HG03280 (cell line): ENCODE measurements at regions not wholly inside any gene's neighbourhood (a gene's known extent, or its start where the extent isn't known, plus 50 kb on each side); places are given as distances from the start of the nearest gene placed in this dataset.

Experiments
- ATAC-seq: cut with Tn5 transposase; IDR thresholded peaks from one replicate; pipeline ENCODE4 v1.9.1; 2021; ENCODE audit warnings: mild to moderate bottlenecking, moderate library complexity; ENCODE audit not compliant: unreplicated experiment

DNA sequence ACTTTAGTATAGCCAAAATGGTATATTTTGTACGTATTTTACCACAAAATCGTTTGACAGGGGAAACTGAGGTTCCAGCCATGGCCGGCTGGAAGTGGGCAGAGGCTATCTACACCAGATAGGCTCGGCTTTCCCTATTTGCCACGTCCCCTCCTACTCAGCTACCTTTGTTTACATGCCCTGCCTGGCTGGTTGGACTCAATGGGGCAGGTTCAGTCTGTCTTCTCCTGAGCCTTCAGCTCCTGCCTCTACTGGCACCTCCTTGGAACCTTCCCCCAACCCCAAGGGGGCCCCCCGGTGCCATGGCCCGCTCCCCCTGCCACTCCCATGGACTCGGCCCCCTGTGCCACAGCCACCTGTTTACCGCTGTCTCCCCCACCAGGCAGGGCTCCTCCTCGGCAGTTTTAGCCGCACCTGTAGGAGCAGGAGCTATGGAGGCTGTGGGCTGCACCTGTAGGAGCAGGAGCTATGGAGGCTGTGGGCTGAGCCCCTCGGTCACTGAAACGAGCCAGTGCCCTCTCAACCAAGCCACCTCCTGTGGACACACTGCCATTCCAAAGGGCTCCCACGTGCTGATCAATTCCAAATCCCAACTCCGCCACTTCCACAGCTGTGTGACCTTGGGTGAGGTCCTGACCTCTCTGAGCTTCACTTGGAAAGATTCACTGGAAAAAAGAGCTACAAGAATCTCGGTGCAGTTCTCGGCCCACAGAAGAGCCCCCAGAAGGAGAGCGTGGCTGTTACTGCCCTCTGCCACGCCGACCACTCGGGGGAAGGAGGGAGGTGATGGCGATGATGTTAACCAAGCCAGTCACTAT lies 62.2 kb downstream of the NCOR2 start:
- no peak for ATAC-seq

DNA sequence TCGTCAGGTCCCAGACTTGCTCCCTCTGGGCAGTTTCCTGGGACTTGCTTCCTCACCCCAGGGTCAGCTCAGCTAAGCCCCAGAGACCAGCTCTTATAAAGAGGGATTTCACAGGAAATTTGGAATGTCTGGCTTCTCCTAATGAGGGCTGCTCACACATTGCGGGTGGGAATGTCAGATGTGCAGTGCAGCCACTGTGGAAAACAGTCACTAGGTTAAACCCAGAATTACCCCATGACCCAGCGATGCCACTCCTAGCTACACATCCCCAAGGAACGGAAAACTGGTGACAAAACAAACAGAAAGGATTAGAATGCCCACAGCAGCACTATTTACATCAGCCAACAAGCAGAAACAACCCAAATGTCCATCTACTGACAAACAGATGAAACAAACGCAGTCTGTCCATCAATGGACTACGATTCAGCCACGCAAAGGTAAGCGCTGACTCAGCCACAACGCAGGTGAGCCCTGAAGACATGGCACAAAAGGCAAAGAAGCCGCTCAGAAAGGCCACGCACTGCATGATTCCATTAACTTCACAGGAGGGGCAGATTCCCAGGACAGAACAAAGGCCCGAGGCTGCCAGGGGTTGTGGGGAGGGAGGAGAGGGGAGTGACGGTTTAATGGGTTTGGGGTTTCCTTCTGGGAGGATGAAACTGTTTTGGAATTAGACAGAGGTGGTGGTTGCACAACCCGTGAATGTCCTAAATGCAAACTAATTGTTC lies 63.0 kb downstream of the NCOR2 start:
- no peak for ATAC-seq

DNA sequence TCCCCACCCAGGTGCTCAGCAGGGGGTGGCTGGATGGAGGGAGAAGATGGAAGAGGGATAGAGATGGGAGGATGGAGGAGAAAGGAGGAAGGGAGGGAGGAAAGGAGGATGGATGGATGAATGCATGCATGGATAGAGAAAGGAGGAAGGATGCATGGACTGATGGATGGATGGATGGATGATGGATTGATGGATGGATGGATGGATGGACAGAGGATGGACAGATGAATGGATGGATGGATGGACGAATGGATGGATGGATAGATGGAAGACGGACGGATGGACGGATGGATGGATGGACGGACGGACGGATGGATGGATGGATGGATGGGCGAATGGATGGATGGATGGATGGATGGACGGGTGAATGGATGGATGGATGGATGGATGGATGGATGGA lies 64.1 kb downstream of the NCOR2 start:
- ATAC-seq: no peak

DNA sequence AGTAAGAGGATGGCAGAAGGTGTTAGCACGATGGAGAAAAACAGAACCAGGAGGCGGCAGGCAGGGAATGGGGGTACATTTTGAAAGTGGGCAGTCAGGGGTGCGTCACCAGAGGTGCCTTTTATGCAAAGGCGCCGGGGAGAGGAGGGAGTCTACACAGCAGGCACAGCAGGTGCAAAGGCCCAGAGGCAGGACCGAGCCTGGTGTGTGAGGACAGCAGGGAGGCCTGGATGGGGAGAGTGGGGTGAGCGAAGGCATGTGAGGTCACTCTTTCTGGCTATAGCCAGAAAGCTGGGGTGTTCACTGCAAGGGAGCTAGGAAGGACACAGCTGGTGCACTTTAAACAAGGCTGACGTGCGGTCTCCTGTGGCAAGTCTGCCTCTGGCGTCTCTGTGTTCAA lies 65.0 kb downstream of the NCOR2 start:
- no peak for ATAC-seq

- ATAC-seq: no peak
These were observed 65.6 kb downstream of the NCOR2 start for GRCh38 chr12:124501827-124502226.

- ATAC-seq: no peak
These were observed 66.3 kb downstream of the NCOR2 start for GRCh38 chr12:124501112-124501561.

- no peak for ATAC-seq
These were observed 67.5 kb downstream of the NCOR2 start for GRCh38 chr12:124499898-124500244.

DNA sequence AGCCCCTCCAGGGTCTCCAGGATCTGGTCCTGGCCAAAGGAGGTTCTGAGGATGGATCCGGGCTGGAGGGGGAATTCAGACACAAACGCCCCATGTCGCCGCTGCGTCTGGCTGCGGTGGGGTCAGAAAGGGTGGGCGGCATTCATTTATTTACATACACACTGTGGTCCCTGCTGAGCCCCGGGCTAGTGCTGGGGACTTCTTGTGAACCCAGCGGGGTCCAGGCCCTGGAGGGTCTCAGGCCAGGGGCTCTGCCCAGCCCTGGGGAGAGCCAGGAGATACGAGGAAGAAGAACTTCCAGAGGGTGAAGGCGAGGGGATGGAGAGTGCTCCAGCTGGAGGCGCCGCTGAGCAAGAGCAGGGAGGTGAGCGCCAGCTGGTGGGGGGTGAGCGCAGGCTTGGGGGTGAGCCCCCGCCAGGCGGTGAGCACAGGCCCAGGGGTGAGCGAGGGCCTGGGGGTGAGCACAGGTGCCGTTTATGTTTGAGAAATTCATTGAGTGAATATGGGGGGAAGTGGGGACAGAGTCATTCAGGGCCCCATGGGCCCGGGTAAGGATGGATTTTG lies 68.1 kb downstream of the NCOR2 start:
- ATAC-seq: no peak

DNA sequence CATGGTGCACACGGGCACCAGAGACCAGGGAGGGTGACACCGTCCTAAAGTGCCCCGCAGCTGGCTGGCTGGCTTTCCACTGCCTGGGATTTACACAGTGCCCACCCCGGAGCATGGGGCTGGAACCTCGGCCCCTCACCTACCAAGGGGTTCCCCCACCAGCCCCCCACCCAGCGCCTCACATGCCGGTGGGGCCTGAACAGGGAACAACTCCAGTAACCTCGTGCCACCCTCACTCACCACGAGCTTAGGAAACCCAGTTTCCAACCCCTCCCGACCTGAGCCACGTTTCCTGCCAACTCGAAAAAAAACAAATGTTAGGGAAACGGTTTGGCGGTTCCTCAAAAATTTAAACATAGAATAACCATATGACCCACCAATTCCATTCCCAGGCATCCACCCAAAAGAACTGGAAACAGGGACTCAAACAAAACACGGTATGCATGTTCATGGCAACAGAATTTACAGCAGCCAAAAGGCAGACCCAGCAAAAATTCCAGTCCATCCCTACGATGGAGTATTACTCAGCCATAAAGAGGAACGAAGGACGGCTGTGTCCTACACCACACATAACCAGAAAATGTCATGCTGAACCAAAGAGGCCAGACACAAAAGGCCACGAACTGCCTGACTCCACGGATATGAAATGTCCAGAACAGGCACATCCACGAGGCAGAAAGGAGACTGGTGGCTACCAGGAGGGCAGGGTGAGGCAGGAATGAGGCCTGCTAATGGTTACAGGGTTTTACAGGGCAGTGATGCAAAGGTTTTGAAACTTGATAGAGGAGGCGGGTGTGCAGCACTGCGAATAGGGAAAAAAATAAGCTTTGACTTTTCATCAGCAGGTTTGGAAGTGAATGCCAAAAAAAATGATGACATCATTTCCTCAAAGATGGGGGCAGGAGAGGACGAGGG lies 68.9 kb downstream of the NCOR2 start:
- ATAC-seq: no peak

DNA sequence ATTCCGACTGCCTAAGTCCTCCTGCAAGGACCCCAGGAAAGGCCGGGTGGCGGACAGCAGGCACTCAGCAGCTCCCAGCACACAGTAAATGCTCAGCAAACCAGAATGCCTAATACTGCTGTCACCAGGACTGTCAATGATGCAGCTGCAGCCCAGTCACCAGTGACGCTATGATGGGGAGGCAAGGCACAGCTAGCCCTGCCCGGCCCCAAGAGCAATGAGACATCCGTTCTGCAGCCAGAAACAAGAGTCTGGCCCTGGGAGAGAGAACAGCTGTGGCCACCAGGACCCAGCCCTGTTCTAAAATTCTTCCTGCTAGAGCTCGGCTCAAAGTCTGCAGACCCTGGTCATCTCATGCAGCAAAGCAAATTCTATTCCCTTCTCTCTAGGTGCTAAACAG lies 69.8 kb downstream of the NCOR2 start:
- no peak for ATAC-seq

DNA sequence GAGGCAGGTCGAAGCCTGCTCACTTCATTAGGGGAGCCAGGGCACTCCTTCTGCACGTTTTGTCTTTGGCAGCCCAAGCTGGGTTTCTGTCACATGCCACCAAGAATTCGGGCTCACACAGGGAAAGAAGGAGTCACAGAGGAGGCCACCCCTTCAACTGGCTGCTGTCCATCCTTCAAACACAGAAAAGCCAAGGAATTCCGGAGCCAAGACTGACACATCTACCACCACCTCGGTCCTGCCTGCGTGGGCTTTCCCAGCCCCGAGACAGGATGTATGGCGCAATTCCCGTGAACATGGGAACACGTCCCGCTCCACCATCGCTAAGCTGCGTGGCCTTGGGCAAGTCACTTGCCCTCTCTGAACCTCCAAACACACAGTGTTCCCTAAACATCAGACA lies 70.4 kb downstream of the NCOR2 start:
- no peak for ATAC-seq

GRCh38 chr12:124496584-124496983 lies 70.8 kb downstream of the NCOR2 start:
- no peak for ATAC-seq

- no peak for ATAC-seq
These were observed 72.0 kb downstream of the NCOR2 start for GRCh38 chr12:124495194-124495983.

GRCh38 chr12:124494751-124495129 lies 72.7 kb downstream of the NCOR2 start:
- ATAC-seq: no peak

DNA sequence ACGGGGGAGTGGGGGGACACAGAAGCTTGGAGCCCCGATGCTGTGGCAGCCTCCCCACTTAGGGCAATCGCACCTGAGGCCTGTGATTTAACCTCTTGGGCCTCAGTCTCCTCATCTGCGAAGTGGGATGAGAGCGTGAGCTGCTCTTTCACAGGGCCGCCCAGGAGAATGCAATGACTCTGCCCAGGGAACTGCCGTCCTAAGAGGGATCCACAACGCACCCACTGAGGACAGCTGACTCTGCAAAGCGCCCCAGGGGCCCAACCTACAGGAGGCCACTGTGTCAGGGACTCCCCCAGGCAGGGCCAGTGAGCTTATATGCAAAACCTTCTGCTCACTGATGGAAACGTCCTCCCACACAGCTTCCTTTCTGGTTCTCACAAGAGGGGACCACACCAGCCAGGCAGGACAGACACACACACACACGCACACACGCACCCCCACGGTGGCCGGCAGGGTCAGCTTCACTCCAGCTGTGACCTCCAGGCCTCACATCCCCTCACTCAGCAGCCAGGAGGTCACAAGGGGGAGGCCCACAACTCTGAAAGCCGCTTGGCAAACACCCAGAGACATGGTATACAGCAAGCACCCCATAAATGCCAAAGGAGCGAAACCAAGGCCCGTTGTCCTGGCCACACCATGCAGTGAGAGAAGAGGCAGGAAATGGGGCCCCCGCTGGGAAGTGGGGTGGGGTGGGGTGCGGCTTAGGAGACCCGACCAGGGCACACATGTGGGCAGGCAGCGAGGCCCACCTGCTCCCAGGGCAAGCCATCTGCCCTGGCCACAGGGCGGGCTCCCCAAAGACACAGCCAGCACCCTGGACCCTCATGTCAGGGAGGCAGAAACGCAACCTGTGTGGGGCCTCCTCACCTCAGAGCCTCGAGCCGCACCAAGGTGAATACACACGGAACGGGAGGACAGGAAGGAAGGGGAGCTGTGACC lies 73.3 kb downstream of the NCOR2 start:
- peak; percentile 95 for ATAC-seq

- ATAC-seq: no peak
These were observed 74.3 kb downstream of the NCOR2 start for GRCh38 chr12:124492879-124493808.

DNA sequence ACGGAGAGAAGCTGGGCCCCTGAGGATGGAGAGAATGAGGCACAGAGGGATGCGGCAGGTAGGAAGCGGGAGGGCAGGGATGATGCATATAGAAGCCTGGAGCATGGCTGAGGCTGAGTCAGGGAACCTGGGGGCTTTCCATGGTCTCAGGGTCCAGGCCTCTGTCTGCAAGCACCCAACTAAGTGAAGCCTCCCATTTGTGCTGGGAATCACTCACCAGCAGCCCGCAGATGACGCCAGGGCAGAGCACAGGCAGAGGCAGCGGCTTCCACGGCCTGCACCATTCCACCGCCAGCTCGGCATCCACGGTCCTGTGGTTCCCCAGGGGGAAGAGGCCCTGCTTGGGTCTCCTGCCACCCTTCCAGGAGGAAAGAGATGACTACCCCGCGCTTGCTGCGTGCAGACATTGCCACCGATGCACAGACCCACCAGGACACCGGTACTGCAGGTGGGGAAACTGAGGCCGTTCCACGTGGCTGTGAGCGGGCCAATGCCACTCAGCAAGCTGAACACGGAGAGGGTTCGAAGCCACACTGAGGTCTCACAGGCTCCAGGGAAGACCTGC lies 75.5 kb downstream of the NCOR2 start:
- no peak for ATAC-seq

GRCh38 chr12:124491310-124491709 lies 76.1 kb downstream of the NCOR2 start:
- no peak for ATAC-seq
